ENCODE measurements at regions not wholly inside any gene's neighbourhood (a gene's known extent, or its start where the extent isn't known, plus 50 kb on each side); places are given as distances from the start of the nearest gene placed in this dataset.
"Not testable (repeated sequence)": the region's sequence is repeated elsewhere in the genome, so short reads cannot be mapped to it uniquely, and the experiment has no call there.

GRCh38 chr1:64318428-64318827, 115.0 kb downstream of the UBE2U start:
- no peak for DNase-seq

DNA sequence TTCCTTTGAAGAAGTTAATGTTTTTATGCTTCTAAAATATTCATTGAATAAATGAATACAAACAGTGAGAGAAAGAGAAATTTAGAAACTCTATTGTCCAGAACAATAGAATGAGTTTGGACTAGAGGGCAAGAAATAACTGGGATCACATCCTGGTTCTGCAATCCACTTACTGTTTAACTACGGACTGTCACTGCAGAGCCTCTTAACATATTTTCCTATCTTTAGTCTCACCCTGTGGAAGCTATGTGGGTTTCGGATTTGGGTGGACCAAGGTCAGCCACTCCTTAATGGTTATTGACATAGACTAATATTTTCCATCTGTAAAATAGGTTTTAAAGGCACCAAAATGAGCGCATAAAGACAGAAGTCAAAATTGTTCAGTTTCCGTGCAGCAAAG, 116.6 kb downstream of the UBE2U start:
- no peak for DNase-seq

DNA sequence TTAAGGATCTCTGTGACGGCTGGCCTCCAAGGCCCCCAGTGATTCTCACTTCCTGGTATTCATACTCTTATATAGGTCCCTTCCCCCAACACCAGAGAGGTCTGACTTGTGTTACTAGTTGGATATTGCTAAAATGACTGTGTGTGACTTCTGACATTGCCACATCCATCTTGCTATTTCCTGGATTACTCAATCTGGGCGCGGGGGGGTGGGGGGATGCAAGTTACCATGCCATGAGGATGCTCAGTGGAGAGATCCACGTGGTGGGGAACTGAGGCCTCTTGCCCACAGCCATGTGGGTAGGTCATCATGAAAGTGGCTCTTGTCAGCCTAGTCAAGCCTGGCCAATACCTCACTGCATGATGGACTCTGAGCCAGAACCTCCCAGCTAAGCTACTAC, 117.0 kb downstream of the UBE2U start:
- no peak for DNase-seq

DNA sequence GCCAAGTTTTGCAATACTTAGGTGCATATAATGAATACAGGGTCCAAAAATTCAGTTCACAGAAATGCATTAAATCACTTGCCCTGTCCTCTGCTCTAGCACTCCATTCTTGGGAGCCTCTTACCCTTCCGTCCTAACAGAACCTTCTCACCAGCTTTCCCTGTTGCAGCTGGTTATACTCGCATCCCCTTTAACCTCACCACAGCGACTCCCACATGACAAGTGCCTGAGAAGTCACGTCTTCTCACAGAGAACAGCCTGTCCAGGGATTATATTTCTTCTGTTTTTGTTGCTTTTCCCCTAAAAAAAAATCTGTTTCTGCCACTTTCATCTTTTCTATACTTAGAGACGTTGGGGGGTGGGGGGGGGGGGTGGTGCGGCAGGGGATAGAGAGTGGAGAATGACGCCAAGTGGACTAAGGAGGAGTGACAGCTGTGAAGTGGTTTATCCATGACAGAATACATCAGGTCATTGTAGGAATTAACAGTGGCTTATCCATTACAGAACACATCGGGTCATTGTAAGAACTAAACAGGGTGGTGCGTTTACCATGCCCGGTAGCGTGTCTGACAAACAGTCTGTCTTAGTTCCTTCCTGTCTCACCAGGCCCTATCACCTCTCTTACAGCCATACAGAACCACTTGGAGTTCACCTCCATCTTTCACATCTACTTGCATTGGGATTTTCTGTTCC, 117.6 kb downstream of the UBE2U start:
- DNase-seq, result peak; percentile 72

- DNase-seq, result no peak
Measured at GRCh38 chr1:64323054-64323453, 119.6 kb downstream of the UBE2U start.

GRCh38 chr1:64323882-64324281, 120.5 kb downstream of the UBE2U start:
- DNase-seq, result no peak

- DNase-seq, result no peak
Measured at GRCh38 chr1:64325856-64326255, 122.4 kb downstream of the UBE2U start.

DNA sequence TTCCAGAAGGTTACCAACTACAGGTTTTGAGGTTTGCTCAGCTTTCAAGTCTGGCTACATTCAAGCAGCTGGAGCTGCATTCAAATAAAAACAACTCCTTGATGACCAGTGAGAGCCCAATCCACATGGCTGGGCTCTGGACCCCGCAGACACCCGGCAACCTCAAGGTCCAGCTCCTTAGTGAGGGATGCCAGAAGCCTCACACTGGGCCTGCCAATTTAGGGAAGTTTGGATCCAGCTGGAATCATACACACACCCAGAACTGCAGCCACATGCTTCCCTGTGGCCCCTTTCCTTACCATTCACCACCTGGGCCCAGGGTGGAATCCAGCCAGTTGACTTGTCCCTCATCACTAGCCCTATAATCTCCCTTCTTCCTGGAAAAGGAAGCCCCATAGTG, 123.7 kb downstream of the UBE2U start:
- DNase-seq, result no peak

GRCh38 chr1:64328193-64328592, 124.8 kb downstream of the UBE2U start:
- DNase-seq, result no peak

DNA sequence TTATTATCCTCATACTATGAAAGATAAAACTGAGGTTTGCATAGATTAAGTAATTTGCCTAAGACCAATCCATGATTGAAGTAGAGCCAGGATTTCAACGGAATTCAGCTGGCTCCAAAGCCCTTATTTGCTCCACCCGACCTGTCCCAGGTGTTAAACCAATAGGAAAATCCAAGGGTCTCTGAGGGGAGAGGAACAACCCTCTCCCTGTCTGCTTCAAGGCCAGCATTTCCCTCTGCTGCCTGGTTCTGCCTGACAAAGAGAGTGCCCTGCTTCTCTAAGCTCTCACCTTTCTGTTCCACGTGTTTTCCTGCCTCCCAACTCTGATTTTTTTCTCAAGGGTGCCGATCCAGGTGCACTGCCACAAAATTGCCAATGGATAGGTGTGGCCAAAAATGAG, 127.4 kb downstream of the UBE2U start:
- DNase-seq, result no peak

DNA sequence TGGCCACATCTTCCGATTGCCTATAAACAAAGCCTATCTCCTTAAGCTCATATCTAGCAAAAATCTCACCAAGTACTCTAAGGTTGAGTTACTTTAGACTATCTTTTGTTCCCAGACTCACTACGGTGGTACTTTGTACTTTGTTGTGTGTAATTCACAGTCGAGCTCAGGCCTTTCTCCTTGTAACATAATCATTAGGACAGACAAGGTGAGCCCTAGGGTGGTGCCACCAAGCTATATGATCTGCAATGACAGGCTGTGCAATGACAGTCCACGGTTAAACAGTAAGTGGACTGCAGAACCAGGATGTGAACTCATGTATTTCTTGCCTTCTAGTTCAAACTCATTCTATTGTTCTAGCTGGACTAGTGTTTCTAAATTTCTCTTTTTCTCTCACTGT, 132.2 kb downstream of the UBE2U start:
- no peak for DNase-seq

- peak; percentile 89 for DNase-seq
Measured at GRCh38 chr1:64337475-64337874, 132.5 kb upstream of the CACHD1 start.

DNA sequence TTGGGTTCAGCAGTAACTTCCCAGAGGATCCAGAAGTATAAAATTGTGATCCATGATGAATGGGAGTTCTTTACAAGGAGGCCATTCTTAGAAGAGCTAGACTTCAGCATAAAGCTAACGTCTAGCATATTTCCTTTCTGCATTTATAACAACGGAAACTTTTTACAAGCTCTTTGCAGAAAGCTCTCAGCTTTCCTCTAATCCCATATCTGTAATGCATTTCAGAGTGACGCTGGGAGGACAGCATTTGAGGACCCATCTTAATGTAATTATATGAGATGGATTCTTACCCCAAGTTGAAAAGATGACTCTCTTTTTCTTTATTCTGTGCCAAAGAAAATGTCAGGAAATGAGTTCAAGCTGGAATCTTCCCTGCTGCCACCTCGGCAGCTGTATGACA, 132.0 kb upstream of the CACHD1 start:
- no peak for DNase-seq

DNA sequence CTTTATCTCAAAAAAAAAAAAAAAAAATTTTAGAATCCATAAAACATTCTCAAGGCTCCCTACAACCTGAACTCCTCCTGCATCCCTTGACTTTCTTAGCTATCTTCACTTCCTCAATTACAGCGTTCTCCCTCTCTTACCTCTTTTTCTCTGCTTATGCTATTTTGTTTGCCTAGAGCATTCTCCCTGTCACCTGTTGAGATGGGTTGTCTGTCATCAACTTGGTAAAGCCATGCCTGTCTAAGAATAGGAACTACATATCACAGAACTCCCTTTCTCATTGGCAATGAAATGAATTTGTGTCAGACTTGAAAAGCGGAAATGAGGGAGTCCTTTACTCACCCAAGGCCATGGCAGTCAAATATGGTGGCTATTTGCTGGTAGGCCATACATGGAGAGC, 129.6 kb upstream of the CACHD1 start:
- DNase-seq, result no peak

DNA sequence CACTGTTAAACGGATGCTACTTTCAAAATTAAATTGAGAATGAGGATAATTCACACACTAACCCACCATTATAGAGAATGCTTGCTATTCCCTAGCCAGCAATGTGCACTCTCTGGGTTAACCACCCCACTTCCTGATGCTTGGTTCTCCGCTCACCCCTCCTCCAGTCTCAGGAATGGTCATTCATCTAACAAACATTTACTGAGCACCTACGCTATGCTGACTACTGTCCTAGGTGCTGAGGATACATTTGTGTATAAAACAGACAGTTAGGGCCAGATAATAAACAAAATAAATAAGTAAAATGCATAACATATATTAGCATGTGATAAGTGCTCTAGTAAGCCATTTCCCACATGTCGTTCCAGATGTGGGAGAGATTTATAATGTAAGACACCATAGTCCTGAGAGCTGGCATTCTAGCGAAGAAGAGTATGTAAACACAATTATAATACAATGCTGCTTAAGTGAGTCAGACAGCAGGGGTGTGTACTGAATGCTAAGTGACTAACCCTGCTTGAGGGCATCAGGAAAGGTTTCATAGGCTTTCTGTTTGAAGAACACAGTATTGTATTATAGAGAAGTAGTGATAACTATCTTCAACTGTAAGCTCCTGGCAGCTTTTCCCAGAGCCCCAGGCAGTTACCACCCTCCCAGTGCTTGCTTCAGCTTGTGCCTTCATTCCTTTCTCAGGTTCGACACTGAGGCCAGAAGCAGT, 126.7 kb upstream of the CACHD1 start:
- no peak for DNase-seq

DNA sequence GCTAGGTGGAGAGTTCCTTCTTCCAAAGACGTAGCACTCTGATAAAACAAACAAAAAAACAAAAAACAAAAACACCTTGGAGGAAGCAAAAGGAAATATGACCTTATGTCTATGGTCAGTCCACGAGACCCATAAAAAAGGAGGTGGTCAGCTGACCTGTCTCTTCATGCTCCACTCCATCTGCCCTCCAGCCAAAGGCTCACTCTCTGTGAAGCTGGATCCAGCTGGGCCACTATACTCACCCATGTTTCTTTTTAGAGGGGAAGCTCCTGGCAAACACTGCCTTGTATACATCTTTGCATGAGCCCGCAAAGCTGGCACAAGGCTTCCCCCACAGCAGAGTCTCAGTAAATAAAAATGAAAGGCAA, 126.1 kb upstream of the CACHD1 start:
- no peak for DNase-seq

- DNase-seq, result no peak
Measured at GRCh38 chr1:64348270-64348960, 121.5 kb upstream of the CACHD1 start.

- DNase-seq, result no peak
Measured at GRCh38 chr1:64348961-64349648, 120.8 kb upstream of the CACHD1 start.

DNA sequence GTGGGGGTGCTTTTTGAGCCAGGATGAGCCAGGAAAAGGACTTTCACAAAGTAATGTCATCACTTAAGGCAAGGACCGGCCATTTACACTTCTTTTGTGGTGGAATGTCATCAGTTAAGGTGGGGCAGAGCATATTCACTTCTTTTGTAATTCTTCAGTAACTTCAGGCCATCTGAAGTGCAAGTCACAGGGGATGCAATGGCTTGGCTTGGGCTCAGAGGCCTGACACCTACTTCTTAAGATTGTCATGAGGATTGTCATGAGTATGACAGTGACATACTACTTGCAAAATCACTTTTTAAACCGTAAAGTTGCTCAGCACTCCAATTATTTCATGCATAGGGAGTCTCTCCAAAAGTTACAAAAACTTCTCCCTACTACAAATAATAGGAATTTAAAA, 114.4 kb upstream of the CACHD1 start:
- not testable (repeated sequence) for DNase-seq

- DNase-seq, result no peak
Measured at GRCh38 chr1:64356636-64357256, 113.2 kb upstream of the CACHD1 start.

GRCh38 chr1:64357422-64357821, 112.5 kb upstream of the CACHD1 start:
- DNase-seq, result no peak

- DNase-seq, result no peak
Measured at GRCh38 chr1:64358692-64359091, 111.2 kb upstream of the CACHD1 start.

- no peak for DNase-seq
Measured at GRCh38 chr1:64361974-64362373, 108.0 kb upstream of the CACHD1 start.

Measured in NCI-H524 treated with DMSO at 0.1 percent for 48 hours (cell line).